Sciatic nerve (tissue), 2 donors: ENCODE measurements at regions not wholly inside any gene's neighbourhood (a gene's known extent, or its start where the extent isn't known, plus 50 kb on each side); places are given as distances from the start of the nearest gene placed in this dataset.
A peak's percentile ranks its signal among the peaks of the same experiment; 100 is the strongest.

Source experiments
- ATAC-seq: fragments of 200-7000 bp; cut with Tn5 transposase; one replicate; pipeline ENCODE4 v1.9.1; 2020; ENCODE audit warnings: mild to moderate bottlenecking, moderate library complexity
- DNase-seq: peaks from one replicate; pipeline ENCODE4 v3.0.0-alpha.2; 2020; ENCODE audit warnings: low spot score
- intact Hi-C: fragments of 100-400 bp; cut with DNase I; formaldehyde crosslinking; loops from one replicate; pipeline ENCODE4 v1.14.2; 2022
- donor health status: DM: no; HTN: no; CAD: no.
- donor health status: DM: no; HTN: no; CAD: no.

DNA sequence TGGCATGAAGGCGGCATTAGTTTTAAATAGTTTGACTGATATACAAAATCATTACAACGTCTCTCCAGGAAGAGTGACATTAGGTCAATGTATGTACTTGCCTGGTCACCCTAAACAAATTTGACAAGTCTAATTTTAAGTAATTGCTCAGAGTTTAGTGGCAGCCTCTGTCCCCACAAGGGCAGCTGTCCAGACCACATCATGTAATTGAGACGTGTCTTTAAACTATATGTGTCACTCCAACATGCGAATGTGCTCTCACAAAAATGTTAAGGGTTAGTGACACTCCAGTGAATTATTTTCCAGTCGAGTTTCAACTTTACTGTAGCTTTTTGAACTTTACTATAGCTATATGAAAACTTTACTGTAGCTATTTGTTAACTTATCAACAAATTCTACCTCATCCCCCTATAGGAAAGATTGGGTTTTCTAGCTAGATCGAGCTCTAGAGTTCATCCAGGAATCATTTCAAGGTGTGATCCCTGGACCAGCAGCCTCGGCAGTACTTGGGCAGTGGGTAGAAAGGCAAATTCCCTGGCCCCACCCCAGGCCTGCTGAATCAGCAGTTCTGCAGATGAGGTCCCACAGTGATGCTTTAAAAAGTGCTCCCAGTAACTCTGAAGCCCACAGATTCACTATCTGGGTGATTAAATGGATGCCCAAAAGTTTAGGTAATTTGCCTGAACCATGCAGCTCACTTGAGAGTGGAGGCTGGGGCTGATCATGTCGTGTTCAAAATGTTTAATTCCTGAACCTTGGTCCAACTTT lies 66.4 kb upstream of the POU3F3 start:
- DNase-seq (no peak), ATAC-seq (no peak)
- intact Hi-C loops, result no loop called here

- no peak for DNase-seq
- no peak for ATAC-seq
- intact Hi-C loops, result no loop called here
Measured at GRCh38 chr2:104788742-104789455, 65.0 kb upstream of the POU3F3 start.

DNA sequence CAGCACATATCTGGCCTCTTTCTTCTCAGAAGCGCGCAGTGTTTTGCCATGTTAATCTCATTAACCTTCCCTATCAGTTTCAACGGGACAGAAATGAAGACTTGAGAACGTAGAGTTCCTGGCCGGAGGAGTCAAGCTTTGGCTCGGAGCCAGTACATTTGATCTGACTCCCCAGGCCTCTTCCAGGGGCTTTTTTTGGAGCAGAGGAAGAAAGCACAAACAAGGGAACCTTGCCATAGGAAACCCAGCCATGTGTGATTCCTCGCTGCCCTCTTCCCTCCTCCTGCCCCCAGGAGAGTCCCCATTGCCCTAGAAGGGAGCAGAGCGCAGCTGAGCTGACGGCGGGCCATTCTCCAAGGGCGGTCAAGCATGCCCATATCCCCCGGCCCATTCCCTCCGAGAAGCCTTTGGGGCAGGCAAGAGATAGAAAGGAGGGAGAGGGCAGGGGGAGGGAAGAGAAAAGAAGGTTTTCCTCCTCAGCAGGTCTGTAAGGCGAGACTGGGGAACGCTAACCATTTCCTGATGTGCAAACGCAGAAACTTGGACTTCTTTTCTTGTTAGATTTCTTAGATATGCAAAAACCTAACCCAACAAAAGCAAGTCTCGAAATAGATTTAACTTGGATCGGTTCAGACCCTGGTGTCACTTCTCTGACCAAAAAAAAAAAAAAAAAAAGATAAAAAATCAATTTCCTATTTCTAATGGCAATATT lies 63.7 kb upstream of the POU3F3 start:
- DNase-seq, result no peak
- ATAC-seq, result peak; percentile 42
- intact Hi-C loops, result no loop called here

- intact Hi-C loops, result no loop called here
- ATAC-seq (no peak), DNase-seq (no peak)
Measured at GRCh38 chr2:104790901-104791495, 62.9 kb upstream of the POU3F3 start.

DNA sequence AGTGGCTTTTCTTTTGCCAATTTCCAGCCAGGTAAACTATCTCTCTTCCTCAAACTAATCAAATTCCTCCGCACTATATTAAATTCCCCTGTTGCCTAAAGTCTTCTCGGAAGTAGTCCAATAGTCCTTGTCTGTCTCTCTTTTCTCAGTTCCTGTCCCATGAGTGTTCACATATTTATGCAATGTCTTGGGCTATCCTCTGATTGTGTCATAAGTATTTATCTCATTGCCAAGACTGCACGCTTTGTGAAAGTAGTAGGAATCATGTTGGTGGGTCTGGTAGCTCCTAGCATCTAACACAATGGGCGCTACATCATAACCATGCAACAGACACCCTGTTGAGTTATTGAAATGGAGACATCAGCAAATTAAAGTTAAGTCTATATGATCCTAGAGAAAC lies 59.9 kb upstream of the POU3F3 start:
- intact Hi-C loops, result no loop called here
- DNase-seq (no peak), ATAC-seq (no peak)

DNA sequence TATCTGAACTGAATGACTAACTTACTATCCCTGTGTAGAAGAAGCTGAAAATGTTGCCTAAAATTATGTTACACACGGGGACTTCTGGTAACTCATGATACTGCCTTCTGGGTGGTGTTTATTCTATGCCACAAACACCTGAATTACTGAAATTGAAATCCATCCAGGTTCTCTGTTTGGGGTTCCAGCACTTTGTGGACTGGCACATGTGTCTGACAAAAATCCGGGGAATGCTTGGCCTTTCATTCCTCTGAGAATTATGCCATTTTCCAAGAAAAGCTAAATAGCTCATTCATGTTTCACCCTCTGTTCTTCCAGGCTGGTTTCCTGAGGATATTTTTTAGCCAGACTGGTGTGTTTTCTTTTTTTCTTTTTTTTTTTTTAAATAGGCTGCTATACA lies 59.5 kb upstream of the POU3F3 start:
- intact Hi-C loops, result no loop called here
- DNase-seq, result no peak
- ATAC-seq, result no peak
